T-cell (primary cell): ENCODE measurements at regions not wholly inside any gene's neighbourhood (a gene's known extent, or its start where the extent isn't known, plus 50 kb on each side); places are given as distances from the start of the nearest gene placed in this dataset.

Experiments used
- ATAC-seq, 4 experiments: fragments of 200-7000 bp in 3 of 4; fragments of 150-1000 bp in 1 of 4; cut with Tn5 transposase; replicated peaks in 1 of 4; 1 replicate in 3 of 4; 2 replicates in 1 of 4; pipeline ENCODE4 v1.10.0; 2021; ENCODE audit warnings: moderate library complexity in 3 of 4, mild to moderate bottlenecking in 2 of 4, moderate number of reproducible peaks in 1 of 4
- CTCF ChIA-PET, 2 donors: fragments of 300-600 bp; sonication (Branson Sonifier 250); formaldehyde crosslinking; loops; one replicate each; lab custom pipeline; 2022; ENCODE audit warnings: antibody characterized with exemption in 2 of 2; lab: Charles Lee
- POLR2A ChIA-PET, 2 donors: fragments of 300-600 bp; sonication (Branson Sonifier 250); formaldehyde crosslinking; loops; one replicate each; lab custom pipeline; 2022; ENCODE audit warnings: antibody characterized with exemption in 2 of 2; lab: Charles Lee
- DNase-seq, 35 experiments: peaks; one replicate each; pipeline versions ENCODE4 v3.0.0 to v3.0.0-alpha.2; 2013 to 2023
- H3K27ac ChIP-seq: one replicate; pipeline ENCODE4 v1.5.1; 2013; ENCODE audit warnings: low read length
- H3K27me3 ChIP-seq, 2 experiments: replicated peaks in 1 of 2; 1 replicate in 1 of 2; 2 replicates in 1 of 2; pipeline versions ENCODE4 v1.6.1 to v1.7.0; 2013; ENCODE audit warnings: low read length in 1 of 2, mixed read lengths in 1 of 2; ENCODE audit not compliant: control insufficient read depth in 2 of 2, insufficient read depth in 2 of 2; ENCODE audit errors: extremely low read depth in 1 of 2
- H3K36me3 ChIP-seq, 2 donors: 1 replicate in 1 of 2; 2 replicates in 1 of 2; pipeline versions ENCODE4 v1.6.1 to v1.7.0; 2013; ENCODE audit warnings: low read length in 1 of 2; ENCODE audit not compliant: control insufficient read depth in 2 of 2, insufficient read depth in 1 of 2; ENCODE audit errors: extremely low read depth in 1 of 2
- H3K4me1 ChIP-seq, 2 experiments: 1 replicate in 1 of 2; 2 replicates in 1 of 2; pipeline versions ENCODE4 v1.6.1 to v1.7.0; 2013; ENCODE audit warnings: low read length in 2 of 2, mixed read lengths in 1 of 2; ENCODE audit not compliant: insufficient read depth in 2 of 2, control insufficient read depth in 1 of 2; ENCODE audit errors: extremely low read depth in 1 of 2
- H3K4me3 ChIP-seq, 2 donors: 1 replicate in 1 of 2; 2 replicates in 1 of 2; pipeline versions ENCODE4 v1.5.1 to v1.7.0; 2013; ENCODE audit warnings: mild to moderate bottlenecking in 2 of 2, low read length in 1 of 2, moderate library complexity in 1 of 2; ENCODE audit not compliant: control insufficient read depth in 1 of 2; ENCODE audit errors: extremely low read depth in 1 of 2
- H3K9me3 ChIP-seq: 2 replicates; pipeline ENCODE4 v1.7.0; 2013
- H3K27ac Mint-ChIP-seq, 2 donors: one replicate each; pipeline ENCODE4 v1.8.0; 2020 to 2021; ENCODE audit warnings: mild to moderate bottlenecking in 2 of 2, mixed read lengths in 2 of 2
- H3K27me3 Mint-ChIP-seq, 2 donors: one replicate each; pipeline ENCODE4 v1.8.0; 2021 to 2022; ENCODE audit warnings: mixed read lengths in 2 of 2
- H3K36me3 Mint-ChIP-seq: one replicate; pipeline ENCODE4 v1.8.0; 2021; ENCODE audit warnings: mixed read lengths
- H3K4me1 Mint-ChIP-seq, 3 donors: one replicate each; pipeline ENCODE4 v1.8.0; 2020 to 2022; ENCODE audit warnings: mixed read lengths in 3 of 3, mild to moderate bottlenecking in 1 of 3
- H3K4me3 Mint-ChIP-seq, 3 donors: one replicate each; pipeline ENCODE4 v1.8.0; 2020 to 2022; ENCODE audit warnings: mild to moderate bottlenecking in 3 of 3, mixed read lengths in 3 of 3, moderate library complexity in 3 of 3
- H3K9me3 Mint-ChIP-seq, 3 donors: one replicate each; pipeline ENCODE4 v1.8.0; 2020 to 2022; ENCODE audit warnings: mixed read lengths in 3 of 3
- WGBS: methylation state at CpG from one replicate; pipeline ENCODE4 v1.1.5; 2013; ENCODE audit warnings: missing lambda C conversion rate; ENCODE audit not compliant: insufficient coverage; 5-methylcytosine and 5-hydroxymethylcytosine counted together

- no peaks in the 10 kb centered on the region for H3K9me3 ChIP-seq
- ChIA-PET POLR2A (no interaction called here), CTCF (no interaction called here)
- H3K4me3 ChIP-seq, result no peak overlapping the region
- H3K36me3 ChIP-seq, result no peaks in the 10 kb centered on the region
- no peak for DNase-seq
- no peak for ATAC-seq
- 83% methylated on average over 1 of the region's 4 CpGs for WGBS
- no peaks in the 10 kb centered on the region for H3K27me3 ChIP-seq
- Mint-ChIP-seq H3K9me3 (no peaks in the 10 kb centered on the region), H3K4me1 (no peaks in the 10 kb centered on the region), H3K4me3 (no peak overlapping the region), H3K27ac (no peak overlapping the region), H3K36me3 (no peaks in the 10 kb centered on the region), H3K27me3 (no peaks in the 10 kb centered on the region)
- H3K27ac ChIP-seq, result no peak overlapping the region
- no peaks in the 10 kb centered on the region for H3K4me1 ChIP-seq
Observed at GRCh38 chr3:28799084-28799483, 450.5 kb upstream of the AZI2 start.

- ATAC-seq, result no peak
- H3K36me3 ChIP-seq, result no peaks in the 10 kb centered on the region
- no peak overlapping the region for H3K4me3 ChIP-seq
- H3K27me3 ChIP-seq, result no peaks in the 10 kb centered on the region
- H3K27ac Mint-ChIP-seq, result no peak overlapping the region
- no peaks in the 10 kb centered on the region for H3K36me3 Mint-ChIP-seq
- no peak for DNase-seq
- POLR2A ChIA-PET, result no interaction called here
- no peaks in the 10 kb centered on the region for H3K27me3 Mint-ChIP-seq
- CTCF ChIA-PET, result interaction anchor here in 1 of 2 donors (0.7 kb wide), 1 partner anchor 1398 kb away, joined by 4 read pairs; no protein-coding TSS in a partner anchor
- no peak overlapping the region for H3K27ac ChIP-seq
- H3K4me1 Mint-ChIP-seq, result no peaks in the 10 kb centered on the region
- H3K4me1 ChIP-seq, result no peaks in the 10 kb centered on the region
- H3K4me3 Mint-ChIP-seq, result no peak overlapping the region
- H3K9me3 ChIP-seq, result no peaks in the 10 kb centered on the region
- WGBS, result no CpG with 5 or more reads among the region's 1 CpG
- H3K9me3 Mint-ChIP-seq, result no peaks in the 10 kb centered on the region
Observed at GRCh38 chr3:28800203-28800602, 451.6 kb upstream of the AZI2 start.

- WGBS, result 80% methylated on average over 1 of the region's 4 CpGs
- no peaks in the 10 kb centered on the region for H3K36me3 ChIP-seq
- ATAC-seq (no peak), DNase-seq (no peak)
- Mint-ChIP-seq H3K9me3 (peaks cover 0 to 3% (median 0%) of the 10 kb centered on the region in 3 donors), H3K36me3 (no peaks in the 10 kb centered on the region), H3K4me1 (no peaks in the 10 kb centered on the region), H3K4me3 (no peak overlapping the region), H3K27me3 (peaks cover 0 to 4% of the 10 kb centered on the region in 2 donors), H3K27ac (no peak overlapping the region)
- no peak overlapping the region for H3K27ac ChIP-seq
- no peaks in the 10 kb centered on the region for H3K27me3 ChIP-seq
- POLR2A ChIA-PET, result no interaction called here
- H3K4me1 ChIP-seq, result no peaks in the 10 kb centered on the region
- H3K4me3 ChIP-seq, result no peak overlapping the region
- H3K9me3 ChIP-seq, result no peaks in the 10 kb centered on the region
- CTCF ChIA-PET, result no interaction called here
Observed at GRCh38 chr3:28808068-28808467, 459.4 kb upstream of the AZI2 start.

- Histone ChIP-seq H3K4me3 (no peak overlapping the region), H3K9me3 (no peaks in the 10 kb centered on the region), H3K36me3 (no peaks in the 10 kb centered on the region), H3K27ac (no peak overlapping the region), H3K27me3 (no peaks in the 10 kb centered on the region), H3K4me1 (no peaks in the 10 kb centered on the region)
- Mint-ChIP-seq H3K4me3 (no peak overlapping the region), H3K9me3 (peaks cover 0 to 7% (median 0%) of the 10 kb centered on the region in 3 donors), H3K36me3 (no peaks in the 10 kb centered on the region), H3K27me3 (peaks cover 0 to 4% of the 10 kb centered on the region in 2 donors), H3K27ac (no peak overlapping the region), H3K4me1 (no peaks in the 10 kb centered on the region)
- no peak for ATAC-seq
- POLR2A ChIA-PET, result no interaction called here
- no peak for DNase-seq
- CTCF ChIA-PET, result no interaction called here
Observed at GRCh38 chr3:28816017-28816416, 464.9 kb upstream of the RBMS3 start.

GRCh38 chr3:28824316-28824715 is 456.6 kb upstream of the RBMS3 start:
- no peaks in the 10 kb centered on the region for H3K4me1 ChIP-seq
- Mint-ChIP-seq H3K27me3 (peaks cover 0 to 19% of the 10 kb centered on the region in 2 donors), H3K4me3 (no peak overlapping the region), H3K36me3 (no peaks in the 10 kb centered on the region), H3K9me3 (peaks cover 0 to 4% (median under 1%) of the 10 kb centered on the region in 3 donors), H3K27ac (no peak overlapping the region), H3K4me1 (no peaks in the 10 kb centered on the region)
- H3K36me3 ChIP-seq, result no peaks in the 10 kb centered on the region
- H3K4me3 ChIP-seq, result no peak overlapping the region
- ChIA-PET CTCF (no interaction called here), POLR2A (no interaction called here)
- no peaks in the 10 kb centered on the region for H3K27me3 ChIP-seq
- WGBS, result no CpG with 5 or more reads among the region's 1 CpG
- DNase-seq, result no peak
- H3K9me3 ChIP-seq, result no peaks in the 10 kb centered on the region
- no peak overlapping the region for H3K27ac ChIP-seq
- no peak for ATAC-seq

- DNase-seq (no peak), ATAC-seq (no peak)
- H3K27ac Mint-ChIP-seq, result no peak overlapping the region
- Histone ChIP-seq H3K27me3 (no peaks in the 10 kb centered on the region), H3K4me3 (no peak overlapping the region), H3K36me3 (no peaks in the 10 kb centered on the region), H3K27ac (no peak overlapping the region), H3K9me3 (no peaks in the 10 kb centered on the region), H3K4me1 (no peaks in the 10 kb centered on the region)
- peaks cover 0 to 14% of the 10 kb centered on the region in 2 donors for H3K27me3 Mint-ChIP-seq
- no peaks in the 10 kb centered on the region for H3K4me1 Mint-ChIP-seq
- CTCF ChIA-PET, result no interaction called here
- no peak overlapping the region for H3K4me3 Mint-ChIP-seq
- H3K9me3 Mint-ChIP-seq, result peaks cover 0 to 8% (median 2%) of the 10 kb centered on the region in 3 donors
- H3K36me3 Mint-ChIP-seq, result no peaks in the 10 kb centered on the region
- POLR2A ChIA-PET, result no interaction called here
Observed at GRCh38 chr3:28826840-28827239, 454.0 kb upstream of the RBMS3 start.

GRCh38 chr3:28835249-28835648 is 445.6 kb upstream of the RBMS3 start:
- peaks cover 0 to 7% of the 10 kb centered on the region in 2 donors for H3K27me3 Mint-ChIP-seq
- no peaks in the 10 kb centered on the region for H3K9me3 Mint-ChIP-seq
- WGBS, result no CpG with 5 or more reads among the region's 2 CpGs
- no peaks in the 10 kb centered on the region for H3K9me3 ChIP-seq
- ChIA-PET CTCF (no interaction called here), POLR2A (no interaction called here)
- H3K4me3 ChIP-seq, result no peak overlapping the region
- no peaks in the 10 kb centered on the region for H3K27me3 ChIP-seq
- DNase-seq (no peak), ATAC-seq (no peak)
- H3K27ac Mint-ChIP-seq, result no peak overlapping the region
- no peaks in the 10 kb centered on the region for H3K4me1 ChIP-seq
- H3K27ac ChIP-seq, result no peak overlapping the region
- no peak overlapping the region for H3K4me3 Mint-ChIP-seq
- no peaks in the 10 kb centered on the region for H3K36me3 ChIP-seq
- H3K36me3 Mint-ChIP-seq, result no peaks in the 10 kb centered on the region
- no peaks in the 10 kb centered on the region for H3K4me1 Mint-ChIP-seq
